OCI-LY7 (cell line): ENCODE measurements at regions not wholly inside any gene's neighbourhood (a gene's known extent, or its start where the extent isn't known, plus 50 kb on each side); places are given as distances from the start of the nearest gene placed in this dataset.

Experiments used
- CTCF ChIP-seq: fragments of 200-600 bp; sonication (generic); conservative IDR thresholded peaks from 2 replicates; pipeline ENCODE4 v1.5.1; 2014; ENCODE audit warnings: mild to moderate bottlenecking, antibody characterized with exemption, low read length, moderate library complexity, mixed read lengths
- EZH2phosphoT487 ChIP-seq: fragments of 200-600 bp; sonication (generic); IDR thresholded peaks from 2 replicates; pipeline ENCODE4 v1.6.1; 2018; ENCODE audit warnings: low read depth, borderline replicate concordance, mild to moderate bottlenecking, mixed run types, antibody characterized with exemption, low read length, moderate library complexity, mixed read lengths

GRCh38 chr4:187301923-187302322, 578.3 kb upstream of the FAT1 start:
- no peak for TF ChIP-seq CTCF
- TF ChIP-seq EZH2phosphoT487 = no peak
